ENCODE measurements at regions not wholly inside any gene's neighbourhood (a gene's known extent, or its start where the extent isn't known, plus 50 kb on each side); places are given as distances from the start of the nearest gene placed in this dataset.

DNA sequence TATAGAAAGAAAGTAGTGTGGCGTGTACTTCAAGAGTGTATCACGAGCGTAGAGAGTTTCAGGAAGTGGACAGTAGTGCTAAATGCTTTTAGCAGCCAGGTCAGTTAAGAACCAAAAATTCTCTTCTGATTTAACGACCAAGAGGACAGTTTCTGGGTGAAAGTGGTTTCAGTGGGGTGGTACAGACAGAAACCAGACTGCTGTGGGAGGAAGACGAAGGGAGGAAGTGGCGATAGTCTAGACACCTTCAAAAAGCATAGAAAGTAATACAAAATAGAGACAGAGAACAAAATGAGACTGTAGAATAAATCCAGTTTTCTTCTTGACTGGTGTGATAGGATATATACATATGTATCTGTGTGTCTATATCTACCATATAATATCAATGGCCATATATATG, 93.5 kb downstream of the MBL2 start:
- DNase-seq (no peak), ATAC-seq (ENCODE audit: poor library complexity) (no peak)
- Histone ChIP-seq H3K4me1 (ENCODE audit: insufficient read depth, low read length) (no peaks in the 10 kb centered on the region), H3K27ac (ENCODE audit: low read depth in 1 of 2, low read length in 2 of 2) (no peak overlapping the region), H3K9me3 (ENCODE audit: control insufficient read depth in 1 of 2, insufficient read depth in 1 of 2, low read length in 2 of 2) (peaks cover 0 to 3% of the 10 kb centered on the region in 2 experiments), H3K4me3 (ENCODE audit: low read length) (no peak overlapping the region), H3K36me3 (ENCODE audit: insufficient read depth, low read length) (no peaks in the 10 kb centered on the region), H3K27me3 (ENCODE audit: control insufficient read depth in 1 of 2, insufficient read depth in 2 of 2, low read length in 2 of 2) (no peaks in the 10 kb centered on the region)
- Mint-ChIP-seq H3K36me3 (ENCODE audit: low read depth) (no peaks in the 10 kb centered on the region), H3K9me3 (peaks cover 7% of the 10 kb centered on the region), H3K4me1 (ENCODE audit: low read depth) (no peaks in the 10 kb centered on the region), H3K4me3 (no peak overlapping the region), H3K27ac (no peak overlapping the region), H3K27me3 (no peaks in the 10 kb centered on the region)
- ChIA-PET POLR2A (no interaction called here), CTCF (no interaction called here)
- TF ChIP-seq, protein P1, sequence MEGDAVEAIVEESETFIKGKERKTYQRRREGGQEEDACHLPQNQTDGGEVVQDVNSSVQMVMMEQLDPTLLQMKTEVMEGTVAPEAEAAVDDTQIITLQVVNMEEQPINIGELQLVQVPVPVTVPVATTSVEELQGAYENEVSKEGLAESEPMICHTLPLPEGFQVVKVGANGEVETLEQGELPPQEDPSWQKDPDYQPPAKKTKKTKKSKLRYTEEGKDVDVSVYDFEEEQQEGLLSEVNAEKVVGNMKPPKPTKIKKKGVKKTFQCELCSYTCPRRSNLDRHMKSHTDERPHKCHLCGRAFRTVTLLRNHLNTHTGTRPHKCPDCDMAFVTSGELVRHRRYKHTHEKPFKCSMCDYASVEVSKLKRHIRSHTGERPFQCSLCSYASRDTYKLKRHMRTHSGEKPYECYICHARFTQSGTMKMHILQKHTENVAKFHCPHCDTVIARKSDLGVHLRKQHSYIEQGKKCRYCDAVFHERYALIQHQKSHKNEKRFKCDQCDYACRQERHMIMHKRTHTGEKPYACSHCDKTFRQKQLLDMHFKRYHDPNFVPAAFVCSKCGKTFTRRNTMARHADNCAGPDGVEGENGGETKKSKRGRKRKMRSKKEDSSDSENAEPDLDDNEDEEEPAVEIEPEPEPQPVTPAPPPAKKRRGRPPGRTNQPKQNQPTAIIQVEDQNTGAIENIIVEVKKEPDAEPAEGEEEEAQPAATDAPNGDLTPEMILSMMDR (IDR thresholded peaks at IDR 0.05) = no peak
- intact Hi-C loops (cut with DNase I, micrococcal nuclease) = no loop called here

DNA sequence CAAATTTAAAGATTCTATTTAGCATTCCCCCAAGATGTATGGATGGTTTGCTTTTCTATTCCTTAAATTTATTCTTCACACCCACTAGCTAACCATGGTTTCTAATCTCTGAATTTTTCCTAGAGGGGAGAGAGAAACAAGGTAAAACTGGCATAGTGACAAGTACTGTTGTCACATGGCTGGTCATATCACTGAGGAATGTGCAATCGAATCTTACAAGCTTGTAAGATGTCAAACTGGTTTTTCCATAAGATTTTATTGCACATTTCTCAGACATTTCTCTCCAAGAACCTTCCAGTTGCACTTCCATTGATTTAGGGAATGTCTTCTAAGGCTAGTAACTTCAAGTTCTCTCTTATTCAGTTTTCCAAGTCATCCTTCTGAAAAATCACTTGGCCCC, 89.8 kb downstream of the MBL2 start:
- intact Hi-C loops (cut with DNase I, micrococcal nuclease) = no loop called here
- ATAC-seq (ENCODE audit: poor library complexity) (no peak), DNase-seq (no peak)
- Histone ChIP-seq H3K27ac (ENCODE audit: low read depth in 1 of 2, low read length in 2 of 2) (no peak overlapping the region), H3K36me3 (ENCODE audit: insufficient read depth, low read length) (no peaks in the 10 kb centered on the region), H3K27me3 (ENCODE audit: control insufficient read depth in 1 of 2, insufficient read depth in 2 of 2, low read length in 2 of 2) (no peaks in the 10 kb centered on the region), H3K4me3 (ENCODE audit: low read length) (no peak overlapping the region), H3K9me3 (ENCODE audit: control insufficient read depth in 1 of 2, insufficient read depth in 1 of 2, low read length in 2 of 2) (peaks cover 0 to 3% of the 10 kb centered on the region in 2 experiments), H3K4me1 (ENCODE audit: insufficient read depth, low read length) (no peaks in the 10 kb centered on the region)
- POLR2A ChIA-PET = no interaction called here
- CTCF ChIA-PET = no interaction called here
- Mint-ChIP-seq H3K36me3 (ENCODE audit: low read depth) (no peaks in the 10 kb centered on the region), H3K9me3 (peaks cover 4% of the 10 kb centered on the region), H3K27me3 (no peaks in the 10 kb centered on the region), H3K4me1 (ENCODE audit: low read depth) (no peaks in the 10 kb centered on the region), H3K4me3 (no peak overlapping the region), H3K27ac (no peak overlapping the region)
- TF ChIP-seq, protein P1 (IDR thresholded peaks at IDR 0.05) = no peak

DNA sequence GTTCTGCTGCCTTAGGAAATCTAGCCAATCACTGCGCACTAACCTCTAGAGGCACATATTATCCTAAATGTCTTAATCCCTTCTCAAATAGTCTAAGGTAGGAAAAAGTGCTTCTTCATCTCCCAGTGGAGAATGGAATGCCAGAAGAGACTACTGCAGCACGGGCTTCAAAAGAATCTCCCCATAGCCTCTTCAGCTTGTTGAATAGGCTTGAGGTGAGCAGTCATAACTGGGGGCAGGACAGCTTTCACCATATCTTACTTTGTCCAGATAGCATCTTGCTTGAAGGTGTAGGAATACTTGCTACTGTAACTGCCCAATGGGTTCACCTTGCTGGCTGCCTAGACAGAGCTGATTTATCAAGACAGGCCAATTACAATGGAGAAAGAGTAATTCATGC, 88.8 kb downstream of the MBL2 start:
- Mint-ChIP-seq H3K4me1 (ENCODE audit: low read depth) (no peaks in the 10 kb centered on the region), H3K36me3 (ENCODE audit: low read depth) (no peaks in the 10 kb centered on the region), H3K9me3 (peaks cover 4% of the 10 kb centered on the region), H3K27ac (no peak overlapping the region), H3K27me3 (no peaks in the 10 kb centered on the region), H3K4me3 (no peak overlapping the region)
- DNase-seq (no peak), ATAC-seq (ENCODE audit: poor library complexity) (no peak)
- Histone ChIP-seq H3K4me1 (ENCODE audit: insufficient read depth, low read length) (no peaks in the 10 kb centered on the region), H3K9me3 (ENCODE audit: control insufficient read depth in 1 of 2, insufficient read depth in 1 of 2, low read length in 2 of 2) (peaks cover 0 to 3% of the 10 kb centered on the region in 2 experiments), H3K27ac (ENCODE audit: low read depth in 1 of 2, low read length in 2 of 2) (no peak overlapping the region), H3K36me3 (ENCODE audit: insufficient read depth, low read length) (no peaks in the 10 kb centered on the region), H3K4me3 (ENCODE audit: low read length) (no peak overlapping the region), H3K27me3 (ENCODE audit: control insufficient read depth in 1 of 2, insufficient read depth in 2 of 2, low read length in 2 of 2) (no peaks in the 10 kb centered on the region)
- POLR2A ChIA-PET = no interaction called here
- intact Hi-C loops (cut with DNase I, micrococcal nuclease) = no loop called here
- CTCF ChIA-PET = no interaction called here
- TF ChIP-seq, protein P1 (IDR thresholded peaks at IDR 0.05) = no peak
